K562 (cell line): ENCODE measurements at regions not wholly inside any gene's neighbourhood (a gene's known extent, or its start where the extent isn't known, plus 50 kb on each side); places are given as distances from the start of the nearest gene placed in this dataset.

Source experiments
- ATAC-seq: fragments of 200-7000 bp; cut with Tn5 transposase; 3 replicates; pipeline ENCODE4 v1.9.1; 2020; ENCODE audit warnings: moderate library complexity
- BruUV-seq: library from RNA; stranded (reverse); fragments of 400-500 nt; replicated peaks from 2 replicates; lab custom pipeline; 2021; lab: Mats Ljungman, UMichigan
- CTCF ChIA-PET: fragments of 300-600 bp; formaldehyde crosslinking; extraction: SDS; loops from one replicate; lab custom pipeline; 2021; ENCODE audit warnings: low intra/inter-chr PET ratio; lab: Yijun Ruan, JAX
- POLR2A ChIA-PET: fragments of 300-600, 350-650 bp; sonication (Branson Sonifier 250); formaldehyde crosslinking; extraction: SDS; loops from one replicate; lab custom pipeline; 2021; ENCODE audit warnings: antibody characterized with exemption, inconsistent platforms; lab: Yijun Ruan, JAX
- DNase-seq, 4 experiments: peaks; one replicate each; pipeline versions ENCODE4 v3.0.0 to v3.0.0-alpha.2; 2011 to 2018; ENCODE audit warnings: low spot score in 3 of 4, mixed read lengths in 3 of 4; ENCODE audit errors: extremely low read depth in 1 of 4
- FAIRE-seq: peaks from 2 replicates; lab custom pipeline; 2011; peaks lifted over from hg19 to GRCh38; lab: Jason Lieb, UNC
- H2AFZ ChIP-seq: 2 replicates; pipeline ENCODE4 v1.6.0; 2011; ENCODE audit warnings: low read depth, low read length, control low read depth, inconsistent platforms
- H3K27ac ChIP-seq: fragments of 200-600 bp; 3 replicates; pipeline ENCODE4 v1.8.0; 2011; ENCODE audit warnings: low read depth, mild to moderate bottlenecking, control low read depth, inconsistent platforms, low read length, moderate library complexity, mixed read lengths; ENCODE audit errors: extremely low read depth
- H3K27me3 ChIP-seq, 2 experiments: fragments of 300-600 bp in 1 of 2; 2 replicates in 1 of 2; 3 replicates in 1 of 2; pipeline versions ENCODE4 v1.6.0 to v1.8.0; 2011; ENCODE audit warnings: inconsistent platforms in 2 of 2, low read length in 2 of 2, mild to moderate bottlenecking in 1 of 2, mixed read lengths in 1 of 2, moderate library complexity in 1 of 2; ENCODE audit not compliant: control insufficient read depth in 2 of 2, insufficient read depth in 2 of 2
- H3K36me3 ChIP-seq: fragments of 300-600 bp; 3 replicates; pipeline ENCODE4 v1.8.0; 2011; ENCODE audit warnings: mild to moderate bottlenecking, low read length, inconsistent platforms; ENCODE audit not compliant: control insufficient read depth, insufficient read depth
- H3K4me1 ChIP-seq, 2 experiments: fragments of 200-600 bp in 1 of 2; replicated peaks in 1 of 2; 2 replicates in 1 of 2; 3 replicates in 1 of 2; pipeline versions ENCODE4 v1.5.1 to v1.8.0; 2011; ENCODE audit warnings: inconsistent platforms in 2 of 2, low read length in 2 of 2, mild to moderate bottlenecking in 1 of 2, mixed read lengths in 1 of 2, moderate library complexity in 1 of 2; ENCODE audit not compliant: control insufficient read depth in 2 of 2, insufficient read depth in 2 of 2
- H3K4me2 ChIP-seq: 2 replicates; pipeline ENCODE4 v1.6.1; 2011; ENCODE audit warnings: low read length, control low read depth, inconsistent platforms, mixed read lengths; ENCODE audit not compliant: insufficient read depth
- H3K4me3 ChIP-seq: fragments of 200-600 bp; sonication (generic), shearing (Covaris generic); 2 replicates; pipeline ENCODE4 v1.5.1; 2016; ENCODE audit warnings: control low read depth, inconsistent platforms
- H3K79me2 ChIP-seq: fragments of 200-600 bp; 3 replicates; pipeline ENCODE4 v1.8.0; 2011; ENCODE audit warnings: low read length, inconsistent platforms; ENCODE audit not compliant: control insufficient read depth, insufficient read depth
- H3K9ac ChIP-seq, 2 experiments: 2 replicates each; pipeline versions ENCODE4 v1.6.0 to v1.6.1; 2011; ENCODE audit warnings: low read depth in 2 of 2, low read length in 2 of 2, control low read depth in 1 of 2, inconsistent platforms in 1 of 2, mild to moderate bottlenecking in 1 of 2, mixed read lengths in 1 of 2; ENCODE audit not compliant: insufficient read depth in 1 of 2
- H3K9me1 ChIP-seq: one replicate; pipeline ENCODE4 v1.6.0; 2011; ENCODE audit warnings: inconsistent platforms, mild to moderate bottlenecking, low read length, moderate library complexity; ENCODE audit not compliant: control insufficient read depth, insufficient read depth
- H3K9me3 ChIP-seq: replicated peaks from 2 replicates; pipeline ENCODE4 v1.5.1; 2011; ENCODE audit warnings: low read depth, low read length, inconsistent platforms; ENCODE audit not compliant: control insufficient read depth, insufficient read depth
- H4K20me1 ChIP-seq: replicated peaks from 2 replicates; pipeline ENCODE4 v1.6.1; 2011; ENCODE audit warnings: low read length, inconsistent platforms, mixed read lengths; ENCODE audit not compliant: control insufficient read depth, insufficient read depth
- CREB3L1 ChIP-seq: fragments of 450-650 bp; IDR thresholded peaks from 2 replicates; pipeline ENCODE4 v1.6.1; 2014; ENCODE audit warnings: low read depth, mild to moderate bottlenecking, moderate library complexity, borderline replicate concordance
- SMARCB1 ChIP-seq: IDR thresholded peaks from 2 replicates; pipeline ENCODE4 v1.6.1; 2011; ENCODE audit warnings: improper control_type of control experiment, low read depth; ENCODE audit not compliant: insufficient read length
- STAT5B ChIP-seq: fragments of 250-450 bp; sonication (Bioruptor Pico); IDR thresholded peaks from 2 replicates; pipeline ENCODE4 v1.8.0; 2021; ENCODE audit warnings: mild to moderate bottlenecking, inconsistent platforms
- ZNF395 ChIP-seq: fragments of 200-800 bp; sonication (Bioruptor generic); IDR thresholded peaks from 2 replicates; pipeline ENCODE4 v1.6.1; 2017; ENCODE audit warnings: missing genetic modification characterization, missing compliant biosample characterization
- ZNF740 ChIP-seq, 3 experiments: fragments of 200-800 bp in 1 of 3; sonication (Bioruptor generic) in 1 of 3; sonication (generic) in 1 of 3; formaldehyde crosslinking in 1 of 3; IDR thresholded peaks; 2 replicates each; pipeline versions ENCODE4 v1.6.1 to v1.8.0; 2016 to 2022; ENCODE audit warnings: mild to moderate bottlenecking in 2 of 3, missing compliant biosample characterization in 2 of 3, missing genetic modification characterization in 2 of 3, missing genetic modification reagents in 1 of 3
- ZNF764 ChIP-seq: fragments of 250-450 bp; sonication (Bioruptor Pico); IDR thresholded peaks from 2 replicates; pipeline ENCODE4 v1.4.0; 2020; ENCODE audit warnings: low read depth, mild to moderate bottlenecking, moderate library complexity
- WGBS: fragments of 100-300 bp; shearing (Covaris generic); methylation state at CpG from one replicate; pipeline ENCODE4 v1.1.6; 2016; ENCODE audit warnings: low coverage, mixed read lengths; ENCODE audit not compliant: insufficient coverage; ENCODE audit errors: missing lambda C conversion rate; 5-methylcytosine and 5-hydroxymethylcytosine counted together
- in situ Hi-C: fragments of 300-500 bp; cut with MboI; formaldehyde crosslinking; loops from 4 replicates; pipeline ENCODE4 v1.15.0; 2018; ENCODE audit warnings: inconsistent platforms, mixed read lengths
- intact Hi-C: fragments of 100-400 bp; cut with micrococcal nuclease; formaldehyde crosslinking; loops from 2 replicates; pipeline ENCODE4 v1.14.2; 2022

GRCh38 chr9:78918976-78919375 is 622.1 kb downstream of the PSAT1 start:
- 0% methylated on average over 3 of the region's 3 CpGs for whole genome bisulfite sequencing
- ChIA-PET CTCF (no interaction called here), POLR2A (no interaction called here)
- Histone ChIP-seq H3K36me3 (no peaks in the 10 kb centered on the region), H3K9me1 (no peaks in the 10 kb centered on the region), H3K9me3 (no peaks in the 10 kb centered on the region), H3K27ac (no peak overlapping the region), H3K27me3 (no peaks in the 10 kb centered on the region), H3K4me1 (no peaks in the 10 kb centered on the region), H2AFZ (no peak overlapping the region), H3K4me3 (no peak overlapping the region), H3K9ac (no peak overlapping the region), H3K79me2 (no peaks in the 10 kb centered on the region), H3K4me2 (no peak overlapping the region), H4K20me1 (no peaks in the 10 kb centered on the region)
- in situ Hi-C loops (no loop called here), intact Hi-C loops (no loop called here)
- BruUV-seq, result no TSS peak
- no peak for DNase-seq
- FAIRE-seq, result no peak
- TF ChIP-seq SMARCB1 (no peak), ZNF395 (CRISPR knock-in tag) (no peak), STAT5B (no peak), ZNF764 (CRISPR knock-in tag) (no peak), CREB3L1 (no peak), ZNF740 (CRISPR knock-in tag; IDR thresholded peaks at IDR 0.05) (no peak), ZNF740 (tag; IDR thresholded peaks at IDR 0.05) (no peak)
- ATAC-seq, result no peak
